ENCODE measurements at regions not wholly inside any gene's neighbourhood (a gene's known extent, or its start where the extent isn't known, plus 50 kb on each side); places are given as distances from the start of the nearest gene placed in this dataset.

- H3K4me1 Mint-ChIP-seq: peaks cover 5% of the 10 kb centered on the region; the same call in 2 of the 3 replicates
- Histone ChIP-seq H3F3A (replicated peaks; ENCODE audit: low read depth) (no peaks in the 10 kb centered on the region), H2AFZ (no peak overlapping the region), H3K27me3 (ENCODE audit: insufficient read depth) (no peaks in the 10 kb centered on the region), H4K20me1 (replicated peaks; ENCODE audit: insufficient read depth) (no peaks in the 10 kb centered on the region), H3K4me1 (ENCODE audit: insufficient read depth) (no peaks in the 10 kb centered on the region), H3K4me2 (no peak overlapping the region), H3K36me3 (ENCODE audit: insufficient read depth) (no peaks in the 10 kb centered on the region), H3K79me2 (replicated peaks; ENCODE audit: insufficient read depth) (no peaks in the 10 kb centered on the region), H3K4me3 (no peak overlapping the region), H3K27ac (ENCODE audit: low read depth) (no peak overlapping the region), H3K9me2 (ENCODE audit: insufficient read depth) (no peaks in the 10 kb centered on the region)
- ATAC-seq (no peak), DNase-seq (ENCODE audit: low spot score) (no peak)
- no peaks in the 10 kb centered on the region for H3K36me3 Mint-ChIP-seq (ENCODE audit: low read depth)
- peaks cover 1% of the 10 kb centered on the region for H3K27me3 Mint-ChIP-seq (ENCODE audit: insufficient read depth, low read depth, poor library complexity)
- no peaks in the 10 kb centered on the region for H3K9me3 Mint-ChIP-seq
- TF ChIP-seq EZH2 (IDR thresholded peaks at IDR 0.05; ENCODE audit: low read depth, unreplicated experiment) (no peak), ZNF331 (CRISPR knock-in tag; IDR thresholded peaks at IDR 0.05; ENCODE audit: low read depth) (no peak), NANOG (IDR thresholded peaks at IDR 0.05; ENCODE audit: borderline replicate concordance) (no peak), ZNF462 (CRISPR knock-in tag; IDR thresholded peaks at IDR 0.05) (no peak), JUNB (IDR thresholded peaks at IDR 0.05; ENCODE audit: unreplicated experiment) (no peak), CREB1 (CRISPR knock-in tag; IDR thresholded peaks at IDR 0.05; ENCODE audit: low read depth) (no peak), ZNF114 (CRISPR knock-in tag; IDR thresholded peaks at IDR 0.05) (no peak), CTCF (conservative IDR thresholded peaks at IDR 0.05; ENCODE audit: low read depth in 2 of 2) (no peak), STAT1 (IDR thresholded peaks at IDR 0.05; ENCODE audit: unreplicated experiment) (no peak), EZH2phosphoT487 (IDR thresholded peaks at IDR 0.05; ENCODE audit: unreplicated experiment) (no peak), POLR2AphosphoS5 (IDR thresholded peaks at IDR 0.05; ENCODE audit: low read depth) (no peak)
- TF ChIP-seq, protein P1, sequence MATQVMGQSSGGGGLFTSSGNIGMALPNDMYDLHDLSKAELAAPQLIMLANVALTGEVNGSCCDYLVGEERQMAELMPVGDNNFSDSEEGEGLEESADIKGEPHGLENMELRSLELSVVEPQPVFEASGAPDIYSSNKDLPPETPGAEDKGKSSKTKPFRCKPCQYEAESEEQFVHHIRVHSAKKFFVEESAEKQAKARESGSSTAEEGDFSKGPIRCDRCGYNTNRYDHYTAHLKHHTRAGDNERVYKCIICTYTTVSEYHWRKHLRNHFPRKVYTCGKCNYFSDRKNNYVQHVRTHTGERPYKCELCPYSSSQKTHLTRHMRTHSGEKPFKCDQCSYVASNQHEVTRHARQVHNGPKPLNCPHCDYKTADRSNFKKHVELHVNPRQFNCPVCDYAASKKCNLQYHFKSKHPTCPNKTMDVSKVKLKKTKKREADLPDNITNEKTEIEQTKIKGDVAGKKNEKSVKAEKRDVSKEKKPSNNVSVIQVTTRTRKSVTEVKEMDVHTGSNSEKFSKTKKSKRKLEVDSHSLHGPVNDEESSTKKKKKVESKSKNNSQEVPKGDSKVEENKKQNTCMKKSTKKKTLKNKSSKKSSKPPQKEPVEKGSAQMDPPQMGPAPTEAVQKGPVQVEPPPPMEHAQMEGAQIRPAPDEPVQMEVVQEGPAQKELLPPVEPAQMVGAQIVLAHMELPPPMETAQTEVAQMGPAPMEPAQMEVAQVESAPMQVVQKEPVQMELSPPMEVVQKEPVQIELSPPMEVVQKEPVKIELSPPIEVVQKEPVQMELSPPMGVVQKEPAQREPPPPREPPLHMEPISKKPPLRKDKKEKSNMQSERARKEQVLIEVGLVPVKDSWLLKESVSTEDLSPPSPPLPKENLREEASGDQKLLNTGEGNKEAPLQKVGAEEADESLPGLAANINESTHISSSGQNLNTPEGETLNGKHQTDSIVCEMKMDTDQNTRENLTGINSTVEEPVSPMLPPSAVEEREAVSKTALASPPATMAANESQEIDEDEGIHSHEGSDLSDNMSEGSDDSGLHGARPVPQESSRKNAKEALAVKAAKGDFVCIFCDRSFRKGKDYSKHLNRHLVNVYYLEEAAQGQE (IDR thresholded peaks at IDR 0.05; ENCODE audit: unreplicated experiment): no peak
- H3K27ac Mint-ChIP-seq: no peak overlapping the region
- H3K4me3 Mint-ChIP-seq: no peak overlapping the region
These were observed 1597.5 kb upstream of the PIK3C3 start for GRCh38 chr18:40357536-40357935.

All from GM23338 (cell line).